ENCODE measurements at regions not wholly inside any gene's neighbourhood (a gene's known extent, or its start where the extent isn't known, plus 50 kb on each side); places are given as distances from the start of the nearest gene placed in this dataset.
A peak's percentile ranks its signal among the peaks of the same experiment; 100 is the strongest.

DNA sequence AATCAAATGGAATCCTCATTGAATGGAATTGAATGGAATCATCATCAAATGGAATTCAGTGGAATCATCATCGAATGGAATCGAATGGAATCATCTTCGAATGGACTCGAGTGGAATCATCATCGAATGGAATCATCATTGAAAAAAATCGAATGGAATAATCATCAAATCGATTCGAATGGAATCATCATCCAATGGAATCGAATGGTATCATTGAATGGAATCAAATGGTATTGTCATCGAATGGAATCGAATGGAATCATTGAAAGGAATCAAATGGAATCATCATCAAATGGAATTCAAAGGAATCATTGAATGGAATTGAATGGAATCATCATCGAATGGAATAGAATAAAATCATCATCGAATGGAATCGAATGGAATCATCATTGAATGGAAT, 619.3 kb downstream of the TP53TG3F start:
- Histone ChIP-seq H3K36me3 (ENCODE audit: control insufficient read depth, insufficient read depth, low read length) (no peaks in the 10 kb centered on the region), H2BK5ac (ENCODE audit: low read depth, low read length, poor library complexity, severe bottlenecking) (no peak overlapping the region), H2BK15ac (ENCODE audit: low read depth, low read length) (no peak overlapping the region), H3K23ac (ENCODE audit: low read depth, low read length) (no peak overlapping the region), H4K20me1 (ENCODE audit: insufficient read depth, low read length) (no peaks in the 10 kb centered on the region), H3K56ac (ENCODE audit: extremely low read depth, insufficient read depth, low read length) (no peak overlapping the region), H4K8ac (ENCODE audit: low read depth in 2 of 2, low read length in 2 of 2) (no peak overlapping the region), H3K79me1 (ENCODE audit: low read depth in 1 of 2, low read length in 2 of 2) (no peaks in the 10 kb centered on the region), H2BK20ac (ENCODE audit: low read depth, low read length) (no peak overlapping the region), H3K14ac (replicated peaks; ENCODE audit: low read depth, low read length) (no peak overlapping the region), H3K27me3 (ENCODE audit: control insufficient read depth, insufficient read depth, low read length) (no peaks in the 10 kb centered on the region), H3K4ac (ENCODE audit: low read depth, low read length) (no peak overlapping the region), H3K4me1 (ENCODE audit: control insufficient read depth, insufficient read depth, low read length) (no peaks in the 10 kb centered on the region), H2AK5ac (ENCODE audit: low read depth, low read length) (no peak overlapping the region), H3K4me2 (ENCODE audit: low read depth, low read length) (no peak overlapping the region), H3K4me3 (ENCODE audit: insufficient read depth, low read depth, low read length) (no peak overlapping the region), H3K9me3 (ENCODE audit: control insufficient read depth, insufficient read depth, low read length) (peaks cover 3% of the 10 kb centered on the region; the same call in 1 of the 2 replicates), H4K91ac (ENCODE audit: insufficient read depth, low read depth, low read length) (no peak overlapping the region), H2AK9ac (replicated peaks; ENCODE audit: low read depth, low read length, poor library complexity) (no peak overlapping the region), H3K27ac (ENCODE audit: insufficient read depth, low read length) (no peak overlapping the region), H2AFZ (replicated peaks; ENCODE audit: low read length, poor library complexity) (no peak overlapping the region), H3K18ac (ENCODE audit: low read depth, low read length) (no peak overlapping the region), H3K9ac (ENCODE audit: low read depth, low read length) (no peak overlapping the region), H3K9me1 (ENCODE audit: insufficient read depth, low read length) (no peaks in the 10 kb centered on the region), H2BK120ac (ENCODE audit: low read depth, low read length) (no peak overlapping the region), H4K5ac (ENCODE audit: low read depth, low read length) (no peak overlapping the region)
- BruUV-seq (replicated peaks) = no TSS peak
- ChIA-PET POLR2A (ENCODE audit: unreplicated experiment) (no interaction called here), CTCF (no interaction called here)
- intact Hi-C loops (cut with micrococcal nuclease) = no loop called here
- dilution Hi-C loops (cut with HindIII; ENCODE audit: low sequenced_read_pairs, unreplicated experiment) = no loop called here
- 65% methylated on average over 10 of the region's 14 CpGs; no CpG with 5 or more reads in 1 of the 2 experiments for WGBS, 2 experiments (ENCODE audit: extremely low coverage in 2 of 2, insufficient read length in 1 of 2)
- TF ChIP-seq POLR2A (IDR thresholded peaks at IDR 0.05; ENCODE audit: low read depth, low read length) = no peak
- no peak for TF ChIP-seq NFE2L2 (IDR thresholded peaks at IDR 0.05; ENCODE audit: low read depth, low read length)
- TF ChIP-seq, protein P1, sequence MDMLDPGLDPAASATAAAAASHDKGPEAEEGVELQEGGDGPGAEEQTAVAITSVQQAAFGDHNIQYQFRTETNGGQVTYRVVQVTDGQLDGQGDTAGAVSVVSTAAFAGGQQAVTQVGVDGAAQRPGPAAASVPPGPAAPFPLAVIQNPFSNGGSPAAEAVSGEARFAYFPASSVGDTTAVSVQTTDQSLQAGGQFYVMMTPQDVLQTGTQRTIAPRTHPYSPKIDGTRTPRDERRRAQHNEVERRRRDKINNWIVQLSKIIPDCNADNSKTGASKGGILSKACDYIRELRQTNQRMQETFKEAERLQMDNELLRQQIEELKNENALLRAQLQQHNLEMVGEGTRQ (IDR thresholded peaks at IDR 0.05; ENCODE audit: low read depth, low read length) = no peak
- TF ChIP-seq, protein P2, sequence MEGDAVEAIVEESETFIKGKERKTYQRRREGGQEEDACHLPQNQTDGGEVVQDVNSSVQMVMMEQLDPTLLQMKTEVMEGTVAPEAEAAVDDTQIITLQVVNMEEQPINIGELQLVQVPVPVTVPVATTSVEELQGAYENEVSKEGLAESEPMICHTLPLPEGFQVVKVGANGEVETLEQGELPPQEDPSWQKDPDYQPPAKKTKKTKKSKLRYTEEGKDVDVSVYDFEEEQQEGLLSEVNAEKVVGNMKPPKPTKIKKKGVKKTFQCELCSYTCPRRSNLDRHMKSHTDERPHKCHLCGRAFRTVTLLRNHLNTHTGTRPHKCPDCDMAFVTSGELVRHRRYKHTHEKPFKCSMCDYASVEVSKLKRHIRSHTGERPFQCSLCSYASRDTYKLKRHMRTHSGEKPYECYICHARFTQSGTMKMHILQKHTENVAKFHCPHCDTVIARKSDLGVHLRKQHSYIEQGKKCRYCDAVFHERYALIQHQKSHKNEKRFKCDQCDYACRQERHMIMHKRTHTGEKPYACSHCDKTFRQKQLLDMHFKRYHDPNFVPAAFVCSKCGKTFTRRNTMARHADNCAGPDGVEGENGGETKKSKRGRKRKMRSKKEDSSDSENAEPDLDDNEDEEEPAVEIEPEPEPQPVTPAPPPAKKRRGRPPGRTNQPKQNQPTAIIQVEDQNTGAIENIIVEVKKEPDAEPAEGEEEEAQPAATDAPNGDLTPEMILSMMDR (conservative IDR thresholded peaks at IDR 0.05; ENCODE audit: low read depth, low read length) = no peak
- no peak for TF ChIP-seq BHLHE40 (IDR thresholded peaks at IDR 0.05; ENCODE audit: low read depth, low read length)
- TF ChIP-seq CHD1 (IDR thresholded peaks at IDR 0.05; ENCODE audit: low read depth, low read length) = no peak
- no peak for TF ChIP-seq MXI1 (IDR thresholded peaks at IDR 0.05; ENCODE audit: borderline replicate concordance, low read depth, low read length)
- TF ChIP-seq, protein P3, sequence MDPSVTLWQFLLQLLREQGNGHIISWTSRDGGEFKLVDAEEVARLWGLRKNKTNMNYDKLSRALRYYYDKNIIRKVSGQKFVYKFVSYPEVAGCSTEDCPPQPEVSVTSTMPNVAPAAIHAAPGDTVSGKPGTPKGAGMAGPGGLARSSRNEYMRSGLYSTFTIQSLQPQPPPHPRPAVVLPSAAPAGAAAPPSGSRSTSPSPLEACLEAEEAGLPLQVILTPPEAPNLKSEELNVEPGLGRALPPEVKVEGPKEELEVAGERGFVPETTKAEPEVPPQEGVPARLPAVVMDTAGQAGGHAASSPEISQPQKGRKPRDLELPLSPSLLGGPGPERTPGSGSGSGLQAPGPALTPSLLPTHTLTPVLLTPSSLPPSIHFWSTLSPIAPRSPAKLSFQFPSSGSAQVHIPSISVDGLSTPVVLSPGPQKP (IDR thresholded peaks at IDR 0.05; ENCODE audit: borderline replicate concordance, low read depth, low read length) = no peak
- TF ChIP-seq SMC3 (IDR thresholded peaks at IDR 0.05; ENCODE audit: low read depth, low read length) = no peak
- in situ Hi-C loops (cut with MboI; ENCODE audit: low sequenced_read_pairs) = no loop called here
- DNase-seq = peak; percentile 65
- no peak for ATAC-seq (ENCODE audit: low read depth)

Measured in IMR-90 (cell line).